Fibroblast of upper back skin (primary cell): ENCODE measurements at regions not wholly inside any gene's neighbourhood (a gene's known extent, or its start where the extent isn't known, plus 50 kb on each side); places are given as distances from the start of the nearest gene placed in this dataset.
"Not testable (repeated sequence)": the region's sequence is repeated elsewhere in the genome, so short reads cannot be mapped to it uniquely, and the experiment has no call there.

Experiments used
- DNase-seq: peaks from one replicate; pipeline ENCODE4 v3.0.0-alpha.2; 2013

DNA sequence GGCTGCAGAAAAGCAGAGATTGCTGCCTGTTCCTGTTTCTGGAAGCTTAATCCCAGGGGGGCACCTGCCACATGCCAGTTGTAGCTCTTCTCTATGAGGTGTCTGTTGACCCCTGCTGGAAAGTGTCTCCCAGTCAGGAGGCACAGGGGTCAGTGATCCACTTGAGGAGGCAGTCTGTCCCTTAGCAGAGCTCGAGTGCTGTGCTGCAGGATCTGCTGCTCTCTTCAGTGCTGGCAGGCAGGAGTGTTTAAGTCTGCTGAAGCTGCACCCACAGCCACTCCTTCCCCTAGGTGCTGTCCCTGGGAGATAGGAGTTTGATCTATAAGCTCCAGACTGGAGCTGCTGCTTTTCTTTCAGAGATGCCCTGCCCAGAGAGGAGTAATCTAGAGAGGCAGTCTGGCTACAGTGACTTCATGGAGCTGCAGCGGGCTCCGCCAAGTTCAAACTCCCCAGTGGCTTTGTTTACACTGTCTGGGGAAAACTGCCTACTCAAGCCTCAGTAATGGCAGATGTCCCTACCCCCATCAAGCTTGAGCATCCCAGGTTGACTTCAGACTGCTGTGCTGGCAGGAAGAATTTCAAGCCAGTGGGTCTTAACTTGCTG is 57.6 kb upstream of the CROT start:
- DNase-seq = no peak

GRCh38 chr7:87288742-87289141 is 56.7 kb upstream of the CROT start:
- not testable (repeated sequence) for DNase-seq

DNA sequence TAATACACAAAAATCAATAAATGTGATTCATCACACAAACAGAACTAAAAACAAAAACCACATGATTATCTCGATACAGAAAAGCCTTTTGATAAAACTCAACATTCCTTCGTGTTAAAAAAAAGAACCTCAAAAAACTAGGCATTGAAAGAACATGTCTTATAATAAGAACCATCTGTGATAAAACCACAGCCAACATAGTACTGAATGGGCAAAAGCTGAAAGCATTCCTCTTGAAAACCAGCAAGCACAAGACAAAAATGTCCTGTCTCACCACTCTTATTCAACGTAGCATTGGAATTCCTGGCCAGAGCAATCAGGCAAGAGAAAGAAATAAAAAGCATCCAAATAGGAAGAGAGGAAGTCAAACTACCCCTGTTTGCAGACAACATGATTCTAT is 49.9 kb upstream of the CROT start:
- peak; percentile 67 for DNase-seq
